Keratinocyte (primary cell): ENCODE measurements at regions not wholly inside any gene's neighbourhood (a gene's known extent, or its start where the extent isn't known, plus 50 kb on each side); places are given as distances from the start of the nearest gene placed in this dataset.

Source experiments
- DNase-seq: peaks from one replicate; pipeline ENCODE4 v3.0.0-alpha.2; 2011; ENCODE audit warnings: low read depth, missing footprints, low spot score
- FAIRE-seq: peaks from 2 replicates; lab custom pipeline; 2011; peaks lifted over from hg19 to GRCh38; lab: Jason Lieb, UNC
- H2AFZ ChIP-seq: 2 replicates; pipeline ENCODE4 v1.6.0; 2012; ENCODE audit warnings: low read length, control low read depth, inconsistent platforms; ENCODE audit not compliant: control insufficient read depth
- H3K27ac ChIP-seq: 2 replicates; pipeline ENCODE4 v1.5.1; 2011; ENCODE audit warnings: low read length; ENCODE audit not compliant: control insufficient read depth, insufficient read depth
- H3K27me3 ChIP-seq: 3 replicates; pipeline ENCODE4 v1.6.0; 2011; ENCODE audit warnings: low read length; ENCODE audit not compliant: control insufficient read depth, insufficient read depth; ENCODE audit errors: extremely low read depth
- H3K36me3 ChIP-seq, 2 experiments: 2 replicates in 1 of 2; 3 replicates in 1 of 2; pipeline ENCODE4 v1.5.1; 2011; ENCODE audit warnings: low read length in 2 of 2, mild to moderate bottlenecking in 1 of 2; ENCODE audit not compliant: control insufficient read depth in 2 of 2, insufficient read depth in 2 of 2; ENCODE audit errors: extremely low read depth in 1 of 2
- H3K4me1 ChIP-seq: 3 replicates; pipeline ENCODE4 v1.5.1; 2011; ENCODE audit warnings: low read length; ENCODE audit not compliant: control insufficient read depth, insufficient read depth; ENCODE audit errors: extremely low read depth
- H3K4me2 ChIP-seq: 3 replicates; pipeline ENCODE4 v1.6.0; 2011; ENCODE audit warnings: low read depth, low read length; ENCODE audit not compliant: control insufficient read depth, insufficient read depth; ENCODE audit errors: extremely low read depth
- H3K4me3 ChIP-seq, 3 experiments: fragments of 200-600 bp in 1 of 3; sonication (generic) in 1 of 3; 2 replicates in 2 of 3; 3 replicates in 1 of 3; pipeline ENCODE4 v1.5.1; 2011 to 2016; ENCODE audit warnings: low read length in 3 of 3, mild to moderate bottlenecking in 3 of 3, control low read depth in 2 of 3, inconsistent platforms in 1 of 3, low read depth in 1 of 3, mixed read lengths in 1 of 3, mixed run types in 1 of 3, moderate library complexity in 1 of 3; ENCODE audit not compliant: control insufficient read depth in 2 of 3, insufficient read depth in 2 of 3; ENCODE audit errors: extremely low read depth in 1 of 3
- H3K79me2 ChIP-seq: 2 replicates; pipeline ENCODE4 v1.6.0; 2012; ENCODE audit warnings: low read length; ENCODE audit not compliant: control insufficient read depth, insufficient read depth
- H3K9ac ChIP-seq: 3 replicates; pipeline ENCODE4 v1.6.0; 2011; ENCODE audit warnings: low read length; ENCODE audit not compliant: control insufficient read depth, insufficient read depth; ENCODE audit errors: extremely low read depth
- H3K9me1 ChIP-seq: 3 replicates; pipeline ENCODE4 v1.6.0; 2011; ENCODE audit warnings: low read length; ENCODE audit not compliant: control insufficient read depth, insufficient read depth; ENCODE audit errors: extremely low read depth
- H3K9me3 ChIP-seq: 2 replicates; pipeline ENCODE4 v1.5.1; 2012; ENCODE audit warnings: low read depth, low read length; ENCODE audit not compliant: control insufficient read depth
- H4K20me1 ChIP-seq: 3 replicates; pipeline ENCODE4 v1.6.0; 2011; ENCODE audit warnings: low read length; ENCODE audit not compliant: control insufficient read depth, insufficient read depth; ENCODE audit errors: extremely low read depth
- CTCF ChIP-seq, 3 experiments: IDR thresholded peaks in 1 of 3; conservative IDR thresholded peaks in 1 of 3; optimal IDR thresholded peaks in 1 of 3; 2 replicates in 2 of 3; 3 replicates in 1 of 3; pipeline versions ENCODE3 to v1.5.1; 2011; ENCODE audit warnings: low read length in 3 of 3, mild to moderate bottlenecking in 3 of 3, moderate library complexity in 2 of 3, control low read depth in 1 of 3, inconsistent platforms in 1 of 3; ENCODE audit not compliant: insufficient read depth in 2 of 3; ENCODE audit errors: extremely low read depth in 1 of 3
- EZH2 ChIP-seq: IDR thresholded peaks from one replicate; pipeline ENCODE4 v1.6.1; 2012; ENCODE audit warnings: inconsistent platforms, mild to moderate bottlenecking, low read length, moderate library complexity
- dilution Hi-C: fragments of 300-500 bp; cut with MboI; formaldehyde crosslinking; loops from one replicate; pipeline ENCODE4 v1.7.0; 2020; ENCODE audit warnings: low sequenced_read_pairs; ENCODE audit not compliant: extremely low pct_ligation_motif_present

- FAIRE-seq: no peak
- no peak overlapping the region for H3K27ac ChIP-seq
- peaks cover 6% of the 10 kb centered on the region for H3K4me1 ChIP-seq
- DNase-seq: no peak
- no peak overlapping the region for H3K9ac ChIP-seq
- H3K27me3 ChIP-seq: no peaks in the 10 kb centered on the region
- H3K36me3 ChIP-seq: no peaks in the 10 kb centered on the region
- no peaks in the 10 kb centered on the region for H3K79me2 ChIP-seq
- H4K20me1 ChIP-seq: no peaks in the 10 kb centered on the region
- H2AFZ ChIP-seq: no peak overlapping the region
- no peaks in the 10 kb centered on the region for H3K9me1 ChIP-seq
- no peak overlapping the region for H3K4me3 ChIP-seq
- no peak overlapping the region for H3K4me2 ChIP-seq
- dilution Hi-C loops: no loop called here
- no peaks in the 10 kb centered on the region for H3K9me3 ChIP-seq
- no peak for TF ChIP-seq CTCF (optimal IDR thresholded peaks at IDR 0.05 in 1 of 3, IDR thresholded peaks at IDR 0.05 in 1 of 3, conservative IDR thresholded peaks at IDR 0.05 in 1 of 3; ENCODE audit: extremely low read depth in 1 of 3, insufficient read depth in 2 of 3, low read length in 3 of 3)
- no peak for TF ChIP-seq EZH2
Measured at GRCh38 chr7:17713584-17713983, 226.7 kb downstream of the SNX13 start.

GRCh38 chr7:17716816-17717215 is 223.5 kb downstream of the SNX13 start:
- Histone ChIP-seq H3K27ac (no peak overlapping the region), H3K4me2 (no peak overlapping the region), H3K4me1 (peaks cover 6% of the 10 kb centered on the region), H3K9me1 (no peaks in the 10 kb centered on the region), H3K9ac (no peak overlapping the region), H3K79me2 (no peaks in the 10 kb centered on the region), H3K9me3 (no peaks in the 10 kb centered on the region), H4K20me1 (no peaks in the 10 kb centered on the region), H3K36me3 (no peaks in the 10 kb centered on the region), H3K27me3 (no peaks in the 10 kb centered on the region), H2AFZ (peak overlapping the region; percentile 15), H3K4me3 (no peak overlapping the region)
- no peak for DNase-seq
- dilution Hi-C loops: no loop called here
- no peak for TF ChIP-seq CTCF (optimal IDR thresholded peaks at IDR 0.05 in 1 of 3, IDR thresholded peaks at IDR 0.05 in 1 of 3, conservative IDR thresholded peaks at IDR 0.05 in 1 of 3; ENCODE audit: extremely low read depth in 1 of 3, insufficient read depth in 2 of 3, low read length in 3 of 3)
- FAIRE-seq: peak; percentile 5
